Suppressor macrophage (primary cell): ENCODE measurements at regions not wholly inside any gene's neighbourhood (a gene's known extent, or its start where the extent isn't known, plus 50 kb on each side); places are given as distances from the start of the nearest gene placed in this dataset.

Source experiments
- DNase-seq, 4 experiments: peaks; one replicate each; pipeline ENCODE4 v3.0.0-alpha.2; 2020 to 2022

- DNase-seq: peak in 1 of 4 experiments; percentile 36
Measured at GRCh38 chr2:234438305-234438977, 58.4 kb downstream of the ARL4C start.

GRCh38 chr2:234437642-234438304, 59.1 kb downstream of the ARL4C start:
- no peak for DNase-seq

DNA sequence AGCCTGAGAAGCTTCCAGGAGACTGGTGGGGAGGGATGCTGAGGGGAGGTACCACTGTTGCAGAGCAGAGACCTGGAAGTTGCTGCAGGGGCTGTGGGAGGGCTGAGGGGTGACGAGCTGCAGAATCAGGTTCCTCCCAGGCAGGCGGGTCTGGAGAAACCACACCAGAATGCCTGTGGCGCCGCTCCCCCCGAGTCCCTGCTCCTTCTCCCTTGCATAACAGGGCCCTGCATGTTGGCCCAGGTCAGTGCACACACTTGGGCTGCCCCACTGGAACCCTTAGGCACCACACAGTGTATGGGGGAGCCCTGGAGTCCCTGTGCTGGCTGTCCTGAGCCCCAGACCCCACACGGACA, 60.4 kb downstream of the ARL4C start:
- DNase-seq: no peak

DNA sequence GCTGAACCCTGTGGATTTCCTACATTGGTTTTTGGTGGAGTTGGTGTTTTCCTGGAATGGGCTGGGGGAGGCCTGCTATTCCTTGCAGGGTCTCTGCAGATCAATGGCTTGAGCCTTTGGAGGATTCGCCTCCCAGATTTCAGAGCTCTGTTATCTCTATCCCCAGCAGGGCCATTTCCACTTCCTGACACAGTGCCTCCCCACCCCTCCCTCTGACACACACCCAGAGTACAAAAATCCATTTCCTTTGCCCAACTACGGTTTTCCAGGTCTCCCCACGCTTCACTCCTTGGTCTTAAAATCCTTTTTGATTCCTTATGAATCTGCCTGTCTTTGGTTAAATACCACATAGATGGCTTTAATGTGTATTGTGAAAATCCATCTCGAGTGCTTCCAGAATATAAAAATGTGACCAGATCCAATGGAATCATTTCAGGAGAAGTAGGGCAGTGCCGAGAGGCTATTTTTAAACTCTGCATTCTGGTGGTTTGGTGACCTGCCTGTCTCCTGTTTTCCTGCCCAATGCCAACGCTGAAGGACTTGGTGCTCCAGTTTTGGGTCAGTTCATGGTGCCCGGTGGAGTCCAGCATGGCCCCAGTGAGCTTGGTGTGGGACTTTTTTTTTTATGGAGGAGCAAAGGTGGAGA, 60.9 kb downstream of the ARL4C start:
- DNase-seq: no peak

DNA sequence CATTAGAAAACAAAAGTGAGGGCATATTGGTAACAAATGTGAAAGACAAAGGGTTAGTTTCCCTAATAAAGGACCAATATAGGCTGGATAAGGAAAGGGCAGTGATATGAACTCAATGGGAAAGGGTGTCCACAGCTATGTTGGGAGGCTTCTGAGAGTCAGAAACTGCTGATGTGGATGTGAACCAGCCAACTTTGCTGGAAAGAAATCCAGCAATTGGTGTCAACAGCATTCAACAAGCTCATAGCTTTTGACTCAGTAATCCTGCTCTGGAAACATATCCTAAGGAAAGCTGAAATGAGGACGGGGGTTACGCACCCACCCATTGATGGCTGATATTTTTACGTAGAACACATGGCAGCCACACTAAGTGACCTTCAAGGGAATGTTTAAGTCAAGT, 63.7 kb downstream of the ARL4C start:
- no peak for DNase-seq

DNA sequence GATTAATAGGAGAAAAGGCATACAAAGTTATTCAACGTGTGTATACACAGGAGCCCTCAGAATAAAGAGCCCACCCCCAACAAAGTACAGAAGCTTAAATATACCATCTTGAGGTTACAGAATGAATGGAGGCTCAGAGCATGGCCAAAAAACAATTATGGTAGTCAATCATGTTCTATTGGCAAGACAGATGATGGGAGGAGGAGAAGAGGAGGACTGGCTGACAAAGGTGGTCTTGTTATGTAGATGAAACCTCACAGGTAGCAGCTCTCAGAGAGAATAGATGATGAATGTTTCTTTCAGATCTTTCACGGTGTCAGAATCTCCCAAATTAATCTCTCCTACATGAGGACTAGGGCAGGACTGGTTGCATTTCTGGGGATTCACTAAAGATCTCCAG, 66.0 kb downstream of the ARL4C start:
- no peak for DNase-seq

GRCh38 chr2:234429265-234429664, 67.6 kb downstream of the ARL4C start:
- DNase-seq: no peak

GRCh38 chr2:234427081-234428061, 69.5 kb downstream of the ARL4C start:
- peak; percentile 37 to 73 (median 54) for DNase-seq

- peak; percentile 46 to 73 (median 67) for DNase-seq
Measured at GRCh38 chr2:234426616-234427015, 70.3 kb downstream of the ARL4C start.

- peak in 3 of 4 experiments; percentile 29 to 45 (median 37) for DNase-seq
Measured at GRCh38 chr2:234425639-234426603, 71.0 kb downstream of the ARL4C start.

DNA sequence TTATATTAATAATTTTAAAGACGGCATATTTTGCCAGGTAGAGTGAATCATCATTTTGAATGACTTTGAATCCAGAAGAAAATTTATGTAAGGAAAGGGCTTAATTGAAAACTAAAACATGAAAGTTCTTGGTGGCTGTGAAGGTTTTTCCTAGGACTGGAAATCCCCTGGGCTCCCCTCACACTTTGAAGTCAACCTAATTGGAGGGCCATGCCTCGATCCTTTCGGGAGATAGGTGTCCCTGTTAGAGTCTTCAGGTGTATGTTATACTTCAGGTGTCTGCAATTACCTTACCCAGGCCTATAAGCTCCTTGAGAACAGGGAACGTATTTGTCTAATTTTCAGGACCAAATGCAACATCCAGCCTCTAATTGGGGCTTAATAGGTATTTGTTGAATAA, 73.0 kb downstream of the ARL4C start:
- DNase-seq: no peak

- no peak for DNase-seq
Measured at GRCh38 chr2:234422981-234423431, 73.9 kb downstream of the ARL4C start.

DNA sequence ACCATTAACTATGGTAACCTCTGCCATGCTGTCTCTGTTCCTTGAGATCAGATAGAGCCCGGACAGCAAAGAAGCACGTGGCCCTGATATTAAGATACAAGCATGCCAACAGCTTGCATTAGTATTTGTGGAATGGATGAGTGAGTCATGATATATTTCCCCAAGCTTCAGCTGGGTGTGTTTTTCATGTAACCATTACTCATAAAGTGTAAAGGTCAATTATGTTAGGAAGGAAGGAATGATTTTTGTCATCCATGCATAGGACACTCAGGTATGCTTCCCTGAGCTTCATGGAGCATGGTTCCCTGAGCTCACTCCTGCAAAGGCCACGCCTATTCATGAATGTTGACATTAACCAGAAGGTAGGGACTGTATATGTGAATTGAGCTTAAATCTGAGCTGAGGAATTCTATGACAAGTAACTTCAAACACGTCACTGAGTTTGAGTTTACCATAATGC, 74.6 kb downstream of the ARL4C start:
- peak; percentile 51 to 78 (median 62) for DNase-seq

DNA sequence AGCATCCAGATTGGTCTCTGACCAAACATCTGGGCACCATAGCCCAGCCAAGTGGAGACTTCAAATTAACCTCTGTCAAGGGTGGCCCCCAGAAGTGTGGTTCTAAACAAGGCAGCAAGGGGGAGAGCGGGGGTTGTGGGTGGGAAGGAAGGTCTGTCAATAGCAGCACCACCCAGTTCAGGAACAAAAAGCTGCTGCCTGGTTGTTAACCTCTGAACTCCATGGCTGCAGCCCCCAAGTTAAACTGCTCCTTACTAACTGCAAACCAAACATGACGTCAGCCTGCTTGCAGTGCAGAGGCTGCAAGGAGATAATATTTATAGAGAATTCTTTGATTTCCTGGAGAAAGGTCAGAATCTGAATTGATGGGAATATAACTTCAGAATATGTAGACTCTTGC, 76.5 kb downstream of the ARL4C start:
- no peak for DNase-seq

- DNase-seq: no peak
Measured at GRCh38 chr2:234419726-234420125, 77.2 kb downstream of the ARL4C start.

- no peak for DNase-seq
Measured at GRCh38 chr2:234415706-234416105, 81.2 kb downstream of the ARL4C start.

- DNase-seq: peak; percentile 29 to 75 (median 55)
Measured at GRCh38 chr2:234414596-234414995, 82.3 kb downstream of the ARL4C start.

GRCh38 chr2:234412726-234413125, 84.2 kb downstream of the ARL4C start:
- DNase-seq: no peak

DNA sequence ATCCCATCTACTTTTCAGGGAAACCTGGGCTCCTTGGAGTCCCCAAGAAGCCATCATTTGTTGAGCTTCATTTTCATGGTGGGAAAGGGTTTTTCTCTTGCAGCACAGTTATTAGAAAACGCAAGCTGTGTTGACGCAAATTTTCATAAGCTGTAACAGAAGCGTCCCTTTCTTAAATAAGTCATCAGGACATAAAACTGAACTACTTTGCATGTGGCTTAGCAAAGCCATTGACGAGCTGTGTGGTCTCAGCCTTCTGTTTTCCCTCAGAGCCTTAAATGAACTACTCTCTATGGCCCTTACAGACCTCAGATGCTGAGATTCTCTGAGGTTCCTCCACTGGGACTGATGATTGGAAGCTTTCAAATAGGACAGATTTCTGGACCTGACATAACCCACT, 85.1 kb downstream of the ARL4C start:
- no peak for DNase-seq

- DNase-seq: no peak
Measured at GRCh38 chr2:234410526-234410925, 86.4 kb downstream of the ARL4C start.

DNA sequence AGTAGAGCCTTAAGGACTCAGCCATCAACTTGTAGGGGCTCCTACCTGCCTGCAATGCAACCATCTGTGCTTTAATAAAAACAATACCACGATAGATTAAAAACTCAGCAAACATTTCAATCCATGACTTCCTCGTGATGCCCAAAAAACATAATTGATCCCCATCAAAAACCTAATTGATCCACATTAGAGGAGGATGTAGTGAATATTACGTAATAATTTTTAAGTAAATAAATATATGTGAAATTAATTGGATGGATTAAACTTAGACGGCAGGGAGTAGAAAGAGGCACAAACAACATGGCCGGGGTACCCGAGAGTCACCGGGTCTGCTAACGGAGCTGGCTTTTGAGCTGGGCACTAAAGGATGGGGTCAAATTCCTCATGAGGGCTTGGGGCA, 87.3 kb downstream of the ARL4C start:
- DNase-seq: no peak
